Epithelial cell of proximal tubule (primary cell): ENCODE measurements at regions not wholly inside any gene's neighbourhood (a gene's known extent, or its start where the extent isn't known, plus 50 kb on each side); places are given as distances from the start of the nearest gene placed in this dataset.
"Not testable (repeated sequence)": the region's sequence is repeated elsewhere in the genome, so short reads cannot be mapped to it uniquely, and the experiment has no call there.

Experiments
- DNase-seq: peaks from one replicate; pipeline ENCODE4 v3.0.0-alpha.2; 2011; ENCODE audit warnings: low read depth
- H3K4me3 ChIP-seq: 2 replicates; pipeline ENCODE4 v1.5.1; 2011; ENCODE audit warnings: low read depth, mild to moderate bottlenecking, low read length
- TF ChIP-seq, protein P1 (sequence below): conservative IDR thresholded peaks from 2 replicates; pipeline ENCODE4 v1.5.1; 2012; ENCODE audit warnings: low read depth, mild to moderate bottlenecking, low read length

DNA sequence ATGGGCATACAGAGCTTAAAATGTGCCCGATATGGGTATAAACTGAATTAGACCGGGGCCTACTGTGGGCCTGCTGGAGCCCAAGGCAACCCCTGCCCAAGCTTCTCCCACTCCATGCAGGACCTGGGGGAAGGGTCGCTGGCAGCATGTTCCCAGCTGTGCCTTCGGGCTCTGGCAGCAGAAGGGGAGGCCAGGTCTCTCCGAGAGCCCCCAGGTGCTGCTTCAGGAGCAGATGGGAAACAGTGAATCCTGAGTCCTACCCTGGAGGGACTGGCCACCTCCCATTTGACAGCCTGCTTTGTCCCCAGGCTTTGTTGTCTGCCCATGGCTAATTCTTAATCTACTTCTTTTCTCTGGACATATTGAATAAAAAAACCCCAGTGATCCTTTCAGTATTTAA is 315.6 kb upstream of the B3GAT1 start:
- no peak overlapping the region for H3K4me3 ChIP-seq
- TF ChIP-seq, protein P1, sequence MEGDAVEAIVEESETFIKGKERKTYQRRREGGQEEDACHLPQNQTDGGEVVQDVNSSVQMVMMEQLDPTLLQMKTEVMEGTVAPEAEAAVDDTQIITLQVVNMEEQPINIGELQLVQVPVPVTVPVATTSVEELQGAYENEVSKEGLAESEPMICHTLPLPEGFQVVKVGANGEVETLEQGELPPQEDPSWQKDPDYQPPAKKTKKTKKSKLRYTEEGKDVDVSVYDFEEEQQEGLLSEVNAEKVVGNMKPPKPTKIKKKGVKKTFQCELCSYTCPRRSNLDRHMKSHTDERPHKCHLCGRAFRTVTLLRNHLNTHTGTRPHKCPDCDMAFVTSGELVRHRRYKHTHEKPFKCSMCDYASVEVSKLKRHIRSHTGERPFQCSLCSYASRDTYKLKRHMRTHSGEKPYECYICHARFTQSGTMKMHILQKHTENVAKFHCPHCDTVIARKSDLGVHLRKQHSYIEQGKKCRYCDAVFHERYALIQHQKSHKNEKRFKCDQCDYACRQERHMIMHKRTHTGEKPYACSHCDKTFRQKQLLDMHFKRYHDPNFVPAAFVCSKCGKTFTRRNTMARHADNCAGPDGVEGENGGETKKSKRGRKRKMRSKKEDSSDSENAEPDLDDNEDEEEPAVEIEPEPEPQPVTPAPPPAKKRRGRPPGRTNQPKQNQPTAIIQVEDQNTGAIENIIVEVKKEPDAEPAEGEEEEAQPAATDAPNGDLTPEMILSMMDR = no peak
- DNase-seq = no peak

DNA sequence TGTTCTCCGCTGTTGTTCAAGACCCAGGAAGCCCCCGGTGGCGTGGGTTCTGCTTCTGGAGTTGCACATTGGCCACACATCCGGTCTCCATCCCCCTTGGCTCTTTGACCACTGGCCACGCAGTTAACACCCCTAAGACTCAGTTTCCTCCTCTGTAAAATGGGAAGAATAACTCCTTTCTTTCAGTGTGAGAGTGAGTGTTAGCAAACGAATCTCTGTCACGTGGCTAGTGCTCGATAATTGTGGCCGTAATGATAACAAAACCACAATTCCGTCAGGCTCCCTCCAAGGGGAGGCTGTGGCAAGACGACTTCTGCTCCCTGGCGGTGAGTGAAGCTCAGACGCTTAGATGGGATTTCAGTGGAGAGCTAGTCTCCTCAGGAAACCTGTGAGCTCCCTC is 315.2 kb upstream of the B3GAT1 start:
- TF ChIP-seq, protein P1 = no peak
- no peak for DNase-seq
- H3K4me3 ChIP-seq = no peak overlapping the region

DNA sequence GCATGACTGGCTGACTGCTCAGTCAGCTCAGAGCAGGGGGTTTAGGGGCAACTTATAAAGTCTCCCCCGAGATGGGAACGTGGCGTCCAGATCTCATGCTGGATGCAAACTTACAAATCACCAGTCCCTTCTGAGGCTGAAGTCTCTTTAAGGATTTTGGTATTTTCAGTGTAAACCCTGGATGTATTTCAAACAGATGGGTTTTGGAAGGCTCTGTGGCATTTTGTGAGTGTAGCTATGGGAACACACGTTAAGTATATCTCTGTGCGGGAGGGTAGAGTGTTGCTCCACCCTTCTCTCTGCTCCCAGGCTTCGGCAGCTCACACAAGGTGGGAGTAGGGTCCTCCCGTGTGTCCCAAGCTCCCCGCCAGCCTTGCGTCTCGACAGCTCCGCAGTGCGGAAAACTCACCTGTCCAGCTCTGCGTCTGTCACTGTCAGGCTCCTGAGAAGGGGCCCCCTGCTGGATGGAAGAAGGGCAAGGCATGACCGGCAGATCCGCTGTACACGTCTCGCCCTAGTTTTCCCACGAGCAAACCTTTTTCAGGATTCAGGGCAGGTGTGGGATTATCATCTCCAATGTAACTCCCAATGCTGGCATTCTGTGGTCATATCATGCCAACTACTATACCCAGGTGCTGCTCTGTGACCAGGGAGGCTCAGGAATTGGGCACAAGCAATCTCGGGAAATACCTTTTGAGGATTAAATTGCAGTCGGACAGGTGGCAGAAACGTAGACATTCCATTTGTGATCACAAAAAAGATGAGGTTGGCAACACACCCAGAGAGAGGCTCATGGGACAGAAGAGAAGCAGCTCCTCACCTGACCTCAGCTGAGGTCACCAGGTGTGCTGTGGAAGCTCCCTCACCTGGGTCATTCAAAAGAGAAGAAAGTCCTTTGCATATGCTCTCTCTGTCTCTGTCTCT is 313.9 kb upstream of the B3GAT1 start:
- H3K4me3 ChIP-seq = no peak overlapping the region
- DNase-seq = no peak
- TF ChIP-seq, protein P1 = peak; percentile 26

DNA sequence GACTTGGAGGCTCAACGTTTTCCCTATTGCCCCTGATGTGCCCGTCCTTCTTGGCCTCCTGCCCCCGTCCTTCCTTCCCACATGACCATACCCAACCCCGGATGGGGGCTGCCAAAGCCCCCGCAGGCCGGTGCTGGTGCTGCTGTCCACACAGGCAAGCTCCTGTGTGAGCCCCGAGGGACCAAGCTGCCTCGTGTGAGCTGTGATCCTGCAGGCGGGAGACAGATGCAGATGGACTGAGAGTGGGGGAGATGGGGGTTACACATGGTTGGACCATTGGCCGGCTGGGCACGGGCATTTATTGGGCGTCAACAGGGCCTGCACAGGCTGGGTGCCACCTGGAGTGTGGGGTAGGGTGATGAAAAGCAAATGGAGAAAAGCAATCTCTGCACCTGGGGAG is 313.2 kb upstream of the B3GAT1 start:
- no peak for DNase-seq
- no peak overlapping the region for H3K4me3 ChIP-seq
- TF ChIP-seq, protein P1 = no peak

DNA sequence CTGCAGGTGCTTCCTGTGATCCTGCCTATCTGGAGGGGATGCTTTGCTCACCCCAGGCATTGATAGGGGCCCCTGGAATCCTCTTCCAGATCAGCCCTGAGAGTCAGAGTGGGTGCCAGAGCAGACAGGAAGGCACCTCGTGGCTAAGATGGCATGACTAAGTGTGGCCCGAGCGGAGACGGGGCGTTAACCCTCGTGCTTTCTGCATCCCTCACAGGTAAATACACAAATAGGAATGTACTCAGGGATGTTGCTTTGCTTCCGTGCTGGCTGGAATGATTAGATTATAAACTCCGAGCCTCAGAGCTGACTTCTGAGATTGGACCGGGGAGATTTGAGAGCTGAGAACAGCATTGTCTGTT is 312.7 kb upstream of the B3GAT1 start:
- TF ChIP-seq, protein P1 = no peak
- H3K4me3 ChIP-seq = no peak overlapping the region
- DNase-seq = no peak

DNA sequence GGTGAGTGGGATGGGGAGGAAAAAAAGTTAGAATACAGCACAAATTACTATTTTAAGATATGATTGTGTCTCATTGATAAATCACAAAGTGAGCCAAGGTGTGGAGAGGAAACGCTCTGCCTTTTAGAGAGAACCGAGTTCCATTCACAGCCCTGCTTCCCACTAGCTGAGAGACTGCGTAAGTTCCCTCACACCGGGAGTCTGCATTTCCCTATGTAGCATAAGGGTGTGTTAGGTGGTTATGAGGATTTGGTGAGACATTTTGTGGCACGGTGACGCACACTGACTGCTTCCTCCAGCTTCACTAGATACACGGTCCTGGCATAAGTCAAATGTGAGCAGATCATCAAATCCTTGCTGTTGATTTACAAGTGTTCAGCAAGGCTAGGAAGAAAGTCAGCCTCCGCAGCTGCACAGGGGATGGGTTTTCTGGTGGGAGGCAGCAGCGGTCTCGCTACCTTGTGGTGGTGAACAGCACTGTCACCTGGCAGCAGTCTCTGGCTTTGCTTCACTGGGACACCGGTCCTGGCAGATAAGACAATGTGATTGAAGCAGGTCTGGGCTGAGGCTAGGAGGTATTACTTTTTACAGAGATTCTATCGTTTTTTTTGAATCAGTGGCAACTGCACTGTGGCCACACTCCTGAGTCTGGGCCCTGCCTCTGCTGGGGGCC is 312.2 kb upstream of the B3GAT1 start:
- no peak for DNase-seq
- no peak overlapping the region for H3K4me3 ChIP-seq
- TF ChIP-seq, protein P1 = no peak

DNA sequence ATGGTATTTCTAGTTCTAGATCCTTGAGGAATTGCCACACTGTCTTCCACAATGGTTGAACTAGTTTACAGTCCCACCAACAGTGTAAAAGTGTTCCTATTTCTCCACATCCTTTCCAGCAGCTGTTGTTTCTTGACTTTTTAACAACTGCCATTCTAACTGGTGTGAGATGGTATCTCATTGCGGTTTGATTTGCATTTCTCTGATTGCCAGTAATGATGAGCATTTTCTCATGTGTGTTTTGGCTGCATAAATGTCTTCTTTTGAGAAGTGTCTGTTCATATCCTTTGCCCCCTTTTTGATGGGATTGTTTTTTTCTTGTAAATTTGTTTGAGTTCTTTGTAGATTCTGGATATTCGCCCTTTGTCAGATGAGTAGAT is 308.6 kb upstream of the B3GAT1 start:
- DNase-seq = not testable (repeated sequence)

DNA sequence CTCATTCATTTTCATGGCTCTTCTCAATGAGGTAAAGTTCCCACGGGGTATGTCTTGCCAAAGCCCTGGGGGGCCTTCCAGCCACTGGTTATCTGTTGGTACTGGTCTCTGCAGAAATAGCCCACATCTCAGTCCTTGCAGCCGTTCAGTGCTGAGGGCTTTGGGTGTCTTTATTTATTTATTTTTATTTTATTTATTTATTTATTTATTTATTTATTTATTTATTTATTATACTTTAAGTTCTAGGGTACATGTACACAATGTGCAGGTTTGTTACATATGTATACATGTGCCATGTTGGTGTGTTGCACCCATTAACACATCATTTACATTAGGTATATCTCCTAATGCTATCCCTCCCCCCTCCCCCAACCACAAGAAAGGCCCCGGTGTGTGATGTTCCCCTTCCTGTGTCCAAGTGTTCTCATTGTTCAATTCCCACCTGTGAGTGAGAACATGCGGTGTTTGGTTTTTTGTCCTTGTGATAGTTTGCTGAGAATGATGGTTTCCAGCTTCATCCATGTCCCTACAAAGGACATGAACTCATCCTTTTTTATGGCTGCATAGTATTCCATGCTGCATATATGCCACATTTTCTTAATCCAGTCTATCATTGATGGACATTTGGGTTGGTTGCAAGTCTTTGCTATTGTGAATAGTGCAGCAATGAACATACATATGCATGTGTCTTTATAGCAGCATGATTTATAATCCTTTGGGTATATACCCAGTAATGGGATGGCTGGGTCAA is 308.1 kb upstream of the B3GAT1 start:
- not testable (repeated sequence) for H3K4me3 ChIP-seq, DNase-seq

More for the DNA sequence above, 308.6 kb upstream of the B3GAT1 start:
- H3K4me3 ChIP-seq = not testable (repeated sequence)
